HG02938 (cell line): ENCODE measurements at regions not wholly inside any gene's neighbourhood (a gene's known extent, or its start where the extent isn't known, plus 50 kb on each side); places are given as distances from the start of the nearest gene placed in this dataset.

Experiments used
- ATAC-seq: cut with Tn5 transposase; IDR thresholded peaks from one replicate; pipeline ENCODE4 v1.9.1; 2021; ENCODE audit warnings: mild to moderate bottlenecking, moderate library complexity; ENCODE audit not compliant: unreplicated experiment

- ATAC-seq, result no peak
Measured at GRCh38 chr2:12192762-12193161, 446.3 kb downstream of the LPIN1 start.

GRCh38 chr2:12194968-12195367 lies 448.5 kb downstream of the LPIN1 start:
- no peak for ATAC-seq

GRCh38 chr2:12196495-12196894 lies 450.1 kb downstream of the LPIN1 start:
- ATAC-seq, result peak; percentile 72

GRCh38 chr2:12197133-12197532 lies 450.7 kb downstream of the LPIN1 start:
- ATAC-seq, result no peak

GRCh38 chr2:12199491-12200211 lies 453.2 kb downstream of the LPIN1 start:
- no peak for ATAC-seq

GRCh38 chr2:12201369-12201768 lies 454.9 kb downstream of the LPIN1 start:
- no peak for ATAC-seq

GRCh38 chr2:12202313-12203075 lies 456.1 kb downstream of the LPIN1 start:
- ATAC-seq, result no peak

GRCh38 chr2:12203528-12203927 lies 457.1 kb downstream of the LPIN1 start:
- no peak for ATAC-seq

- ATAC-seq, result no peak
Measured at GRCh38 chr2:12205086-12205485, 458.7 kb downstream of the LPIN1 start.

GRCh38 chr2:12207491-12207890 lies 461.1 kb downstream of the LPIN1 start:
- ATAC-seq, result no peak

- no peak for ATAC-seq
Measured at GRCh38 chr2:12210016-12210933, 463.8 kb downstream of the LPIN1 start.

GRCh38 chr2:12211326-12212175 lies 465.1 kb downstream of the LPIN1 start:
- no peak for ATAC-seq

GRCh38 chr2:12212841-12213597 lies 466.6 kb downstream of the LPIN1 start:
- no peak for ATAC-seq

- ATAC-seq, result no peak
Measured at GRCh38 chr2:12217175-12217574, 470.7 kb downstream of the LPIN1 start.

- no peak for ATAC-seq
Measured at GRCh38 chr2:12219761-12220160, 473.3 kb downstream of the LPIN1 start.

- no peak for ATAC-seq
Measured at GRCh38 chr2:12221584-12221983, 475.2 kb downstream of the LPIN1 start.

GRCh38 chr2:12222554-12222953 lies 476.1 kb downstream of the LPIN1 start:
- no peak for ATAC-seq

- no peak for ATAC-seq
Measured at GRCh38 chr2:12223732-12224131, 477.3 kb downstream of the LPIN1 start.

- no peak for ATAC-seq
Measured at GRCh38 chr2:12226653-12227052, 480.2 kb downstream of the LPIN1 start.
